SK-N-SH (cell line): ENCODE measurements at regions not wholly inside any gene's neighbourhood (a gene's known extent, or its start where the extent isn't known, plus 50 kb on each side); places are given as distances from the start of the nearest gene placed in this dataset.

Source experiments
- CTCF ChIA-PET: fragments of 300-600, 350-600 bp; formaldehyde crosslinking; extraction: SDS; loops from one replicate; lab custom pipeline; 2021; lab: Yijun Ruan, JAX
- POLR2A ChIA-PET: fragments of 350-600 bp; sonication (Branson Sonifier 250); formaldehyde crosslinking; extraction: SDS; loops from one replicate; lab custom pipeline; 2020; ENCODE audit warnings: antibody characterized with exemption, inconsistent platforms; lab: Yijun Ruan, JAX
- DNase-seq: peaks from one replicate; pipeline ENCODE4 v3.0.0; 2012
- H2AFZ ChIP-seq: fragments of 200-600 bp; sonication (generic); 2 replicates; pipeline ENCODE4 v1.8.1; 2016; ENCODE audit warnings: antibody characterized with exemption, mild to moderate bottlenecking, low read depth
- H3F3A ChIP-seq: fragments of 200-600 bp; sonication (generic); replicated peaks from 2 replicates; pipeline ENCODE3; 2016; ENCODE audit warnings: antibody characterized with exemption, mild to moderate bottlenecking; ENCODE audit not compliant: insufficient read depth
- H3K27ac ChIP-seq, 2 experiments: fragments of 200-500 bp in 1 of 2; fragments of 200-600 bp in 1 of 2; sonication (Bioruptor generic) in 1 of 2; sonication (generic), shearing (Covaris generic) in 1 of 2; 2 replicates each; pipeline versions ENCODE4 v1.5.1 to v1.6.1; 2014 to 2016; ENCODE audit warnings: low read depth in 2 of 2, inconsistent platforms in 1 of 2, low read length in 1 of 2, mild to moderate bottlenecking in 1 of 2, mixed read lengths in 1 of 2
- H3K27me3 ChIP-seq: fragments of 200-600 bp; sonication (generic), shearing (Covaris generic); 2 replicates; pipeline ENCODE4 v1.6.1; 2016; ENCODE audit warnings: mixed run types; ENCODE audit not compliant: insufficient read depth
- H3K36me3 ChIP-seq, 2 experiments: fragments of 200-500 bp in 1 of 2; fragments of 200-600 bp in 1 of 2; sonication (Bioruptor generic) in 1 of 2; sonication (generic) in 1 of 2; replicated peaks in 1 of 2; 2 replicates each; pipeline versions ENCODE3 to v1.5.1; 2014 to 2016; ENCODE audit warnings: low read length in 1 of 2, mild to moderate bottlenecking in 1 of 2; ENCODE audit not compliant: insufficient read depth in 2 of 2, control insufficient read depth in 1 of 2
- H3K4me1 ChIP-seq, 2 experiments: fragments of 200-500 bp in 1 of 2; fragments of 200-600 bp in 1 of 2; sonication (Bioruptor generic) in 1 of 2; sonication (generic), shearing (Covaris generic) in 1 of 2; 2 replicates each; pipeline versions ENCODE4 v1.5.1 to v1.6.1; 2014 to 2016; ENCODE audit warnings: low read depth in 1 of 2, low read length in 1 of 2, mixed run types in 1 of 2; ENCODE audit not compliant: insufficient read depth in 2 of 2, control insufficient read depth in 1 of 2
- H3K4me2 ChIP-seq: fragments of 200-600 bp; sonication (generic), shearing (Covaris generic); 2 replicates; pipeline ENCODE4 v1.6.1; 2017; ENCODE audit warnings: mixed run types
- H3K4me3 ChIP-seq, 2 experiments: fragments of 200-500 bp in 1 of 2; fragments of 200-600 bp in 1 of 2; sonication (Bioruptor generic) in 1 of 2; sonication (generic), shearing (Covaris generic) in 1 of 2; 2 replicates each; pipeline versions ENCODE4 v1.5.1 to v1.8.1; 2014 to 2016; ENCODE audit warnings: low read depth in 2 of 2, inconsistent platforms in 1 of 2, low read length in 1 of 2, mild to moderate bottlenecking in 1 of 2, mixed read lengths in 1 of 2, moderate library complexity in 1 of 2
- H3K79me2 ChIP-seq: fragments of 200-600 bp; sonication (generic); 2 replicates; pipeline ENCODE4 v1.8.1; 2017; ENCODE audit warnings: mild to moderate bottlenecking; ENCODE audit not compliant: insufficient read depth
- H3K9ac ChIP-seq: fragments of 200-600 bp; sonication (generic); 2 replicates; pipeline ENCODE4 v1.6.1; 2017; ENCODE audit warnings: mixed run types
- H3K9me2 ChIP-seq: fragments of 200-600 bp; sonication (generic); 2 replicates; pipeline ENCODE4 v1.6.1; 2017; ENCODE audit warnings: mixed run types
- H3K9me3 ChIP-seq: fragments of 200-600 bp; sonication (generic); 2 replicates; pipeline ENCODE4 v1.6.1; 2017; ENCODE audit warnings: mixed run types, mild to moderate bottlenecking, moderate library complexity
- H4K20me1 ChIP-seq: fragments of 200-600 bp; sonication (generic); 2 replicates; pipeline ENCODE4 v1.6.1; 2017; ENCODE audit warnings: mild to moderate bottlenecking, mixed run types; ENCODE audit not compliant: insufficient read depth
- CHD2 ChIP-seq: fragments of 150-350 bp; IDR thresholded peaks from 2 replicates; pipeline ENCODE4 v1.6.1; 2018; ENCODE audit warnings: low read length; ENCODE audit not compliant: partially characterized antibody
- EP300 ChIP-seq, 2 experiments: IDR thresholded peaks; 2 replicates each; pipeline versions ENCODE4 v1.4.0 to v1.6.1; 2012; ENCODE audit warnings: borderline replicate concordance in 1 of 2, low read depth in 1 of 2, low read length in 1 of 2
- GATA2 ChIP-seq: sonication (generic); formaldehyde crosslinking; IDR thresholded peaks from 2 replicates; pipeline ENCODE4 v1.5.0; 2020; ENCODE audit warnings: mild to moderate bottlenecking, missing genetic modification reagents
- IRF3 ChIP-seq: fragments of 150-350 bp; IDR thresholded peaks from 2 replicates; pipeline ENCODE4 v1.6.1; 2016; ENCODE audit warnings: mild to moderate bottlenecking, low read depth, low read length
- JUND ChIP-seq: IDR thresholded peaks from 2 replicates; pipeline ENCODE4 v1.4.0; 2012
- MXI1 ChIP-seq: IDR thresholded peaks from 2 replicates; pipeline ENCODE4 v1.6.1; 2012; ENCODE audit warnings: mild to moderate bottlenecking, low read depth, low read length, improper control_type of control experiment
- NFIC ChIP-seq: IDR thresholded peaks from 2 replicates; pipeline ENCODE4 v1.4.0; 2012; ENCODE audit warnings: borderline replicate concordance
- NRF1 ChIP-seq: IDR thresholded peaks from 2 replicates; pipeline ENCODE4 v1.6.1; 2012; ENCODE audit warnings: low read depth, mild to moderate bottlenecking, low read length
- PBX3 ChIP-seq: IDR thresholded peaks from 2 replicates; pipeline ENCODE4; 2012
- RCOR1 ChIP-seq: fragments of 150-350 bp; IDR thresholded peaks from 2 replicates; pipeline ENCODE4 v1.6.1; 2017; ENCODE audit warnings: antibody characterized with exemption, low read length
- REST ChIP-seq: IDR thresholded peaks from 2 replicates; pipeline ENCODE4 v1.6.1; 2012; ENCODE audit warnings: mild to moderate bottlenecking, low read depth, low read length, moderate library complexity
- RFX5 ChIP-seq: IDR thresholded peaks from 2 replicates; pipeline ENCODE4 v1.6.1; 2012; ENCODE audit warnings: mild to moderate bottlenecking, improper control_type of control experiment, low read length
- SIN3A ChIP-seq: IDR thresholded peaks from 2 replicates; pipeline ENCODE4 v1.6.1; 2012; ENCODE audit warnings: low read depth, mild to moderate bottlenecking, low read length, moderate library complexity, borderline replicate concordance
- SMC3 ChIP-seq: IDR thresholded peaks from 2 replicates; pipeline ENCODE4 v1.6.1; 2012; ENCODE audit warnings: low read depth, low read length, improper control_type of control experiment
- TAF1 ChIP-seq: IDR thresholded peaks from 2 replicates; pipeline ENCODE4 v1.6.1; 2012; ENCODE audit warnings: low read depth, mild to moderate bottlenecking, low read length, moderate library complexity, borderline replicate concordance
- USF2 ChIP-seq: fragments of 150-350 bp; IDR thresholded peaks from 2 replicates; pipeline ENCODE4 v1.6.1; 2017; ENCODE audit warnings: antibody characterized with exemption, low read length, low read depth, borderline replicate concordance
- ZBTB33 ChIP-seq: IDR thresholded peaks from 2 replicates; pipeline ENCODE4 v1.4.0; 2012; ENCODE audit warnings: low read depth, borderline replicate concordance
- WGBS: methylation state at CpG from one replicate; pipeline ENCODE4 v1.1.6; 2017; ENCODE audit warnings: low lambda C conversion rate; 5-methylcytosine and 5-hydroxymethylcytosine counted together

GRCh38 chr3:55294557-55294956, 192.5 kb downstream of the WNT5A start:
- TF ChIP-seq EP300 (IDR thresholded peaks at IDR 0.05; ENCODE audit: borderline replicate concordance in 1 of 2, low read depth in 1 of 2, low read length in 1 of 2) (no peak), RFX5 (no peak), IRF3 (no peak), GATA2 (CRISPR knock-in tag) (no peak), CHD2 (no peak)
- TF ChIP-seq, all 33 proteins: peak for 0
- CTCF ChIA-PET, result interaction anchor here (1.4 kb wide), 1 partner anchor 154 kb away, joined by 3 read pairs; no protein-coding TSS in a partner anchor

GRCh38 chr3:55292360-55292759, 194.7 kb downstream of the WNT5A start:
- no peaks in the 10 kb centered on the region for H3F3A ChIP-seq
- CTCF ChIA-PET, result no interaction called here
- 80% methylated on average over 9 of the region's 9 CpGs for WGBS
- DNase-seq, result no peak
- no peaks in the 10 kb centered on the region for H4K20me1 ChIP-seq
- H3K4me1 ChIP-seq, result peaks cover 0 to 10% of the 10 kb centered on the region in 2 experiments; a peak in 2 of 4 replicates
- H3K9me2 ChIP-seq, result no peaks in the 10 kb centered on the region
- no peak overlapping the region for H3K4me3 ChIP-seq
- POLR2A ChIA-PET, result no interaction called here
- H3K79me2 ChIP-seq, result no peaks in the 10 kb centered on the region
- H3K9ac ChIP-seq, result no peak overlapping the region
- TF ChIP-seq PBX3, result no peak
- no peak for TF ChIP-seq SIN3A
- TF ChIP-seq SMC3, result no peak
- no peak for TF ChIP-seq REST
- TF ChIP-seq JUND, result no peak
- no peak for TF ChIP-seq MXI1
- TF ChIP-seq GATA2 (CRISPR knock-in tag), result no peak
- no peak for TF ChIP-seq RCOR1
- no peak for TF ChIP-seq USF2
- TF ChIP-seq TAF1, result no peak
- TF ChIP-seq RFX5, result no peak
- TF ChIP-seq NFIC, result no peak
- TF ChIP-seq NRF1, result no peak
- no peak for TF ChIP-seq ZBTB33
- TF ChIP-seq CHD2, result no peak
- no peaks in the 10 kb centered on the region for H3K27me3 ChIP-seq
- no peak overlapping the region for H3K4me2 ChIP-seq
- no peak overlapping the region for H2AFZ ChIP-seq
- no peaks in the 10 kb centered on the region for H3K9me3 ChIP-seq
- H3K27ac ChIP-seq, result no peak overlapping the region
- H3K36me3 ChIP-seq, result no peaks in the 10 kb centered on the region

More at GRCh38 chr3:55294557-55294956, 192.5 kb downstream of the WNT5A start:
- POLR2A ChIA-PET, result no interaction called here
- H3K4me2 ChIP-seq, result no peak overlapping the region
- no peak overlapping the region for H3K4me3 ChIP-seq
- H3K9me3 ChIP-seq, result no peaks in the 10 kb centered on the region; the same call in 1 of the 2 replicates
- H4K20me1 ChIP-seq, result no peaks in the 10 kb centered on the region
- no peaks in the 10 kb centered on the region for H3K79me2 ChIP-seq
- no peak overlapping the region for H3K27ac ChIP-seq
- WGBS, result 71% methylated on average over 2 of the region's 2 CpGs
- no peak for DNase-seq
- no peak overlapping the region for H2AFZ ChIP-seq
- no peaks in the 10 kb centered on the region for H3K36me3 ChIP-seq
- no peaks in the 10 kb centered on the region for H3K9me2 ChIP-seq
- no peak overlapping the region for H3K9ac ChIP-seq
- H3F3A ChIP-seq, result no peaks in the 10 kb centered on the region
- H3K27me3 ChIP-seq, result no peaks in the 10 kb centered on the region
- H3K4me1 ChIP-seq, result no peaks in the 10 kb centered on the region; a peak in 2 of 4 replicates
